ENCODE measurements at regions not wholly inside any gene's neighbourhood (a gene's known extent, or its start where the extent isn't known, plus 50 kb on each side); places are given as distances from the start of the nearest gene placed in this dataset.

DNA sequence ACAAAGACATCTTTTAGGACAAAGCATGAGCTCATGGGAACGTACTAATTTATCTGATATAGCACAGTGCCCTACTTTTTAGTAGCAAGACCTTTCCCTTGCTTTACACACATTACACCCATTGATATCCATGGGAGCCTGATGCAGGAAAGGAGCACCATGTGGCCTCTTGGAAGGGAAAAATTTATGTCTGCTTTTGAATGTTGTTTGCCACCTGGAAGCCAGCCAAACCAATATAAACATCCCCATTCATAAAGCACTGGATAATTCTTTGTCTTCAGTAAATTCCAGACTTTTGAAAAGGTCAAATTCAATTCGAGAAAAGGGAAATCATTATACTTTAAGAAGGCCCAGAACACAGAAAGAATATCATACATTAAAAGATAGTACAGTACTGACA, 152.3 kb upstream of the BEND6 start:
- peak overlapping the region in 2 of 3 experiments; percentile 60 to 81; a peak in 2 of 7 replicates for H3K27ac Mint-ChIP-seq

More for the DNA sequence above, 152.3 kb upstream of the BEND6 start:
- Histone ChIP-seq H3K27me3 (ENCODE audit: insufficient read depth, low read length) (no peaks in the 10 kb centered on the region), H4K20me1 (ENCODE audit: control insufficient read depth, insufficient read depth, insufficient read length) (no peaks in the 10 kb centered on the region), H3K4me1 (ENCODE audit: insufficient read depth, low read length) (peaks cover 3% of the 10 kb centered on the region; the same call in 1 of the 2 replicates), H3K9ac (ENCODE audit: extremely low read depth, insufficient read length, low read length) (no peak overlapping the region), H3K4me2 (ENCODE audit: insufficient read depth, insufficient read length, low read length) (no peak overlapping the region), H3K23me2 (ENCODE audit: insufficient read length, low read depth, low read length, poor library complexity, severe bottlenecking) (no peaks in the 10 kb centered on the region), H2AFZ (ENCODE audit: low read length) (no peak overlapping the region), H3K4ac (ENCODE audit: low read depth, low read length) (no peak overlapping the region), H3K18ac (ENCODE audit: insufficient read length, low read depth, low read length) (no peak overlapping the region), H4K91ac (ENCODE audit: insufficient read length, low read depth, low read length) (no peak overlapping the region), H4K5ac (ENCODE audit: insufficient read length, low read depth, low read length) (no peak overlapping the region), H2BK5ac (ENCODE audit: insufficient read length, low read length) (no peak overlapping the region), H3K9me3 (ENCODE audit: control insufficient read depth, low read depth, low read length) (no peaks in the 10 kb centered on the region), H2BK20ac (ENCODE audit: low read depth, low read length, poor library complexity, severe bottlenecking) (no peak overlapping the region), H3K56ac (ENCODE audit: insufficient read length, low read depth, low read length) (no peak overlapping the region), H2AK5ac (ENCODE audit: insufficient read length, low read length) (no peak overlapping the region), H3K23ac (ENCODE audit: insufficient read length, low read depth, low read length) (no peak overlapping the region), H3K79me1 (ENCODE audit: insufficient read depth, low read depth, low read length, poor library complexity, severe bottlenecking) (no peaks in the 10 kb centered on the region), H3K27ac (ENCODE audit: insufficient read length, low read depth, low read length) (no peak overlapping the region), H2BK15ac (ENCODE audit: low read depth, low read length) (no peak overlapping the region), H4K8ac (replicated peaks; ENCODE audit: insufficient read length, low read depth, low read length) (no peak overlapping the region), H2BK120ac (ENCODE audit: low read depth, low read length, poor library complexity, severe bottlenecking) (no peak overlapping the region), H2BK12ac (ENCODE audit: insufficient read length, low read depth, low read length) (no peak overlapping the region), H3K79me2 (ENCODE audit: insufficient read depth, low read length) (peaks cover 13% of the 10 kb centered on the region; the same call in 1 of the 2 replicates), H3K14ac (ENCODE audit: insufficient read depth, low read length) (no peak overlapping the region), H3T11ph (ENCODE audit: low read length) (no peak overlapping the region)
- TF ChIP-seq, protein P1, sequence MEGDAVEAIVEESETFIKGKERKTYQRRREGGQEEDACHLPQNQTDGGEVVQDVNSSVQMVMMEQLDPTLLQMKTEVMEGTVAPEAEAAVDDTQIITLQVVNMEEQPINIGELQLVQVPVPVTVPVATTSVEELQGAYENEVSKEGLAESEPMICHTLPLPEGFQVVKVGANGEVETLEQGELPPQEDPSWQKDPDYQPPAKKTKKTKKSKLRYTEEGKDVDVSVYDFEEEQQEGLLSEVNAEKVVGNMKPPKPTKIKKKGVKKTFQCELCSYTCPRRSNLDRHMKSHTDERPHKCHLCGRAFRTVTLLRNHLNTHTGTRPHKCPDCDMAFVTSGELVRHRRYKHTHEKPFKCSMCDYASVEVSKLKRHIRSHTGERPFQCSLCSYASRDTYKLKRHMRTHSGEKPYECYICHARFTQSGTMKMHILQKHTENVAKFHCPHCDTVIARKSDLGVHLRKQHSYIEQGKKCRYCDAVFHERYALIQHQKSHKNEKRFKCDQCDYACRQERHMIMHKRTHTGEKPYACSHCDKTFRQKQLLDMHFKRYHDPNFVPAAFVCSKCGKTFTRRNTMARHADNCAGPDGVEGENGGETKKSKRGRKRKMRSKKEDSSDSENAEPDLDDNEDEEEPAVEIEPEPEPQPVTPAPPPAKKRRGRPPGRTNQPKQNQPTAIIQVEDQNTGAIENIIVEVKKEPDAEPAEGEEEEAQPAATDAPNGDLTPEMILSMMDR (conservative IDR thresholded peaks at IDR 0.05), result no peak
- Mint-ChIP-seq H3K4me3 (no peak overlapping the region), H3K36me3 (ENCODE audit: insufficient read depth in 1 of 3, low read depth in 3 of 3) (peaks cover 0 to 3% (median 0%) of the 10 kb centered on the region in 3 experiments; a peak in 2 of 7 replicates), H3K4me1 (peaks cover 60 to 61% of the 10 kb centered on the region in 2 experiments), H3K9me3 (no peaks in the 10 kb centered on the region), H3K27me3 (ENCODE audit: low read depth) (no peaks in the 10 kb centered on the region)
- WGBS (ENCODE audit: extremely low coverage, insufficient read length, low lambda C conversion rate), result no CpG with 5 or more reads among the region's 2 CpGs
- no peak for DNase-seq
